ENCODE measurements at regions not wholly inside any gene's neighbourhood (a gene's known extent, or its start where the extent isn't known, plus 50 kb on each side); places are given as distances from the start of the nearest gene placed in this dataset.
A peak's percentile ranks its signal among the peaks of the same experiment; 100 is the strongest.

DNA sequence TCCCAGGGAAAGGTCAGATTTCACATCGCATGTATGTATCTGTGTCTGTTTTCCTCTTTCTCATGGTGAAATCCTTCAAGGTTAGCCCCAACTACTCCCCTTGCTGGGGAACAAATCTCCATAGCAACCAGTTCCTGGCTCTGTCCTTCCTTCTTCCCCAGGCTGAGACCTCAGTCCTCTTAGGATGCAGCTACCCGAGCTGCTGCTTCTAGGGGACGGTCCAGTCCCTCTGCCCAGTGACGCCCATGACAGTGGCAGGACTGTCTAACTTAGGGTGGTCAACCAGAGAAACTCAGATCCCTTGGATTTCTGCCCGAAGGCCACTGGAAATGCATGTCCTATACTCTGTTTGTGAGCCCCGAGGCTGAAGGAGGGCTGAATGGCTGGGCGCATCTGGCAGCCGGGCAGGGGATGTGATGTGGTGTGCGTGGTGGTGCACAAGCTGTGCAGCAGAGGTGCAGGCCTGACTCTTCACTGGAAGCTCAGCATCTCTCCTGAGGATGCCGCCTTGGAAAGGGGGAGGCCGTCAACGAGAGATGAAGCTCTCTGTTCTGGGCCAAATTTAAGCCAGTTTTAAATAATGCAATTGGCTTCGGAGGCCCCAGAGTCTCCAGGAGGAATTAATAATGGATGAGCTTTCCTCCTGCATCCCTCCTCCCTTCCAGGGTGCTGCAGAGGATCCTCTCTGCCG is 118.7 kb upstream of the B3GAT1 start:
- Histone ChIP-seq H3K4me3 (no peak overlapping the region), H3K36me3 (no peaks in the 10 kb centered on the region), H3K27ac (no peak overlapping the region), H3K9me3 (no peaks in the 10 kb centered on the region), H3K4me1 (no peaks in the 10 kb centered on the region), H3K27me3 (no peaks in the 10 kb centered on the region)
- TF ChIP-seq, protein P1, sequence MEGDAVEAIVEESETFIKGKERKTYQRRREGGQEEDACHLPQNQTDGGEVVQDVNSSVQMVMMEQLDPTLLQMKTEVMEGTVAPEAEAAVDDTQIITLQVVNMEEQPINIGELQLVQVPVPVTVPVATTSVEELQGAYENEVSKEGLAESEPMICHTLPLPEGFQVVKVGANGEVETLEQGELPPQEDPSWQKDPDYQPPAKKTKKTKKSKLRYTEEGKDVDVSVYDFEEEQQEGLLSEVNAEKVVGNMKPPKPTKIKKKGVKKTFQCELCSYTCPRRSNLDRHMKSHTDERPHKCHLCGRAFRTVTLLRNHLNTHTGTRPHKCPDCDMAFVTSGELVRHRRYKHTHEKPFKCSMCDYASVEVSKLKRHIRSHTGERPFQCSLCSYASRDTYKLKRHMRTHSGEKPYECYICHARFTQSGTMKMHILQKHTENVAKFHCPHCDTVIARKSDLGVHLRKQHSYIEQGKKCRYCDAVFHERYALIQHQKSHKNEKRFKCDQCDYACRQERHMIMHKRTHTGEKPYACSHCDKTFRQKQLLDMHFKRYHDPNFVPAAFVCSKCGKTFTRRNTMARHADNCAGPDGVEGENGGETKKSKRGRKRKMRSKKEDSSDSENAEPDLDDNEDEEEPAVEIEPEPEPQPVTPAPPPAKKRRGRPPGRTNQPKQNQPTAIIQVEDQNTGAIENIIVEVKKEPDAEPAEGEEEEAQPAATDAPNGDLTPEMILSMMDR (IDR thresholded peaks at IDR 0.05) = no peak
- TF ChIP-seq POLR2A (IDR thresholded peaks at IDR 0.05) = no peak
- intact Hi-C loops (cut with DNase I; ENCODE audit: low total_unique reads) = no loop called here
- DNase-seq = peak in 1 of 2 donors; percentile 6

DNA sequence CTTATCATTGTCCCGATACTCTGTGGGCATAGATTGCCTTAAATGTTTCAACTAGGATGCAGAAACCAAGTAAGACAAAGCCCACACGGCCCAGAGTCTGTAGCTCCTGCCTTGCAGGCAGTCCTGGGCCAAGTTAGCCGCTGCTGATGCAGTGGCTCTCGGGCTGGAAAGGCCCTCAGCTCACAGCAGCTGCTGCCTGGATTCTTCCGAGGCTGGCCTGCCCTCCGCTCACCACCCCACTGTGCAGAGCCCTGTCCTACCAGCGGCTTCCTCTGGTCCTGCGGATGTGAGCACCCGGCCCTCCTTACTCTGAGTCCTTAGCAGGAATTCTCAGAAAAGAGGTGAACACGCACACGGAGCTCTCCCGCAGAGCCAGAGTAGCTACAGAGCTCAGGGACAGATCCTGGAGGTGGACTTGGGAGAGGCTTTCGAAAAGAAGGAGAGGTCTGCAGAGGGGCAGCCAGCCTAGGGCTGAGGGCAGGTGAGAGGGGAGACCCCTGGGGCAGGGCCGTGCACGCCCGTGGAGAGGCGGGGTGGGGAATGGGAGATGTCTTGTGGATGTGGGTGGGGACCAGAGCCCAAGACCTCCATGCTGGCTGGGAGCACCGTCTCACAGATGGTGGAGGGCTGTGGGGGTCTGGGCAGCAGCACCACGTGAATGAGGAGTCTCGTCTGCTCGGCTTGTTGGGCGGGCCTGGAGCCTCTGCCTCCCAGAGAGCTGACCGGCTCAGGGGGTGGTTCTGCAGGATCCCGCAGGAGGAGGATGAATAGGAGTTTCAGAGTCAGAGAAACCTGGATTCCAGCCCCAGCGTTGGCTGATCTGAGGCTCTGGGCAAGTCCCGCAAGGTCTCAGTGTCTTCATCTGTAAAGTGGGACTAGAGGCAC is 117.4 kb upstream of the B3GAT1 start:
- H3K4me3 ChIP-seq = no peak overlapping the region
- peak in 1 of 2 donors; percentile 3 for DNase-seq
- H3K9me3 ChIP-seq = no peaks in the 10 kb centered on the region
- TF ChIP-seq, protein P1 (IDR thresholded peaks at IDR 0.05) = no peak
- TF ChIP-seq POLR2A (IDR thresholded peaks at IDR 0.05) = no peak
- intact Hi-C loops (cut with DNase I; ENCODE audit: low total_unique reads) = no loop called here
- no peaks in the 10 kb centered on the region for H3K36me3 ChIP-seq
- no peak overlapping the region for H3K27ac ChIP-seq
- no peaks in the 10 kb centered on the region for H3K27me3 ChIP-seq
- H3K4me1 ChIP-seq = no peaks in the 10 kb centered on the region

DNA sequence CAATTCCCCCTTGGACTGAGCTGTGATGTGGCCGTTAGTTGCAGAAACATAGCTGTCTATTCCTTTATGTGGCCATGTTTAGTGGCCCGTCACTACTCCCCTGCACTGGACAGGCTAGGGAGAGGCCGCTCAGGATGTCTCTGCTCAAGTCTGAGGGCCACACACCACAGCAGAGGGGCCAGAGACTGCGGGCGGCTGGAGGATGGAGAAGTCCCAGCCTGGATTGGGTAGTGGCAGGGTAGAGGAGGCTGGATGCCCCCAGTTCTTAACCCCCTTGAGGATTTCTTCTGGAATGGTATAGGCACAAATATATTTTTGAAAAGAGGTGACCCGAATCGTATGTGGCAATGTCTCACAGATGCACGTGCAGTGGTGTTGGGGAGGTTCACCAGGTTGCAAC is 116.4 kb upstream of the B3GAT1 start:
- no peaks in the 10 kb centered on the region for H3K9me3 ChIP-seq
- intact Hi-C loops (cut with DNase I; ENCODE audit: low total_unique reads) = no loop called here
- no peaks in the 10 kb centered on the region for H3K4me1 ChIP-seq
- no peaks in the 10 kb centered on the region for H3K36me3 ChIP-seq
- no peak overlapping the region for H3K27ac ChIP-seq
- no peak for TF ChIP-seq POLR2A (IDR thresholded peaks at IDR 0.05)
- TF ChIP-seq, protein P1 (IDR thresholded peaks at IDR 0.05) = no peak
- H3K4me3 ChIP-seq = no peak overlapping the region
- no peaks in the 10 kb centered on the region for H3K27me3 ChIP-seq
- no peak for DNase-seq

DNA sequence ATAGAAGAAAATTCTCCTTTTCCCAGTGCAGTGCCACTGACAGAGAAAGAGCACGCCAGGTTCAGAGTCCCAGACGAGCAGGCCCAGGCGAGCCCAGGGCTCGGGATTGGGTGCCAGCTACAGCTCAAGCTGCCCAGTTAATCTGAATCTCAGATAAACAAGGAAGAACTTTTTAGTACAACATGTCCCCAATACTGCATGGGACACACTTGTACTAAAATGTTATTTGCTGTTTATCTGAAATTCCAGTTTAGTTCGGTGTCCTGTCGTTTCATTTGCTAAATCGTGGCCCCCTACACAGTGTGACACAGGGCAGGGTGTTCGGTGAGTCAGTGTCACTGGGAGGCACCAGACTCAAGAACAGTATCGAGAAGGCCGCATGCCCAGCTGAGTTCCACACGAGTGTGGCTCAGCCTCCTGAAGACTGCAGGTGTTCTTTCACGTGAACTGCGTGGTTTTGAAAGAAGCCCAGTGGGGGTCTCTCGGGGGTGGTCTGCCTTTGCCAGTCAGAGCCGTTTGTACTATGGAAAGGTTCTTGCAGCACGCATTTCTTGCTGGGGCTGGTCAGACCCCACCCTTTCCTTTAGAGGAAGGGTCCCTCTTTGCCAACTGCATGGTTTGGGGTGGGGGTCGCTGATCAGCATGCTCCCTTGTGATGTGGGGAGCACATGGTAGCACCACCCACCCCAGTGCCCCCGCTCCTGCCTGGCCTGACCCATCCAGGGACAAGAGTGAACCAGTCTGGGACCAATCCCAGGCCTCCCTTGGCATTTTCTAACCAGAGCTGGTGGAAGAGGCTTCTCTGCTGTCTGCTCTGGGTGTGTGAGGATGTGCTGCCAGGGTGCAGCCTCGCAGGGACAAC is 115.6 kb upstream of the B3GAT1 start:
- Histone ChIP-seq H3K4me3 (no peak overlapping the region), H3K9me3 (no peaks in the 10 kb centered on the region), H3K36me3 (no peaks in the 10 kb centered on the region), H3K27me3 (no peaks in the 10 kb centered on the region), H3K4me1 (no peaks in the 10 kb centered on the region), H3K27ac (no peak overlapping the region)
- TF ChIP-seq, protein P1 (IDR thresholded peaks at IDR 0.05) = no peak
- TF ChIP-seq POLR2A (IDR thresholded peaks at IDR 0.05) = no peak
- peak in 1 of 2 donors; percentile 3 for DNase-seq
- intact Hi-C loops (cut with DNase I; ENCODE audit: low total_unique reads) = no loop called here

Measured in uterus (tissue), 3 donors.